Middle frontal gyrus (tissue), 1 donor: ENCODE measurements at regions not wholly inside any gene's neighbourhood (a gene's known extent, or its start where the extent isn't known, plus 50 kb on each side); places are given as distances from the start of the nearest gene placed in this dataset.
"Not testable (repeated sequence)": the region's sequence is repeated elsewhere in the genome, so short reads cannot be mapped to it uniquely, and the experiment has no call there.

Experiments
- DNase-seq: peaks from one replicate; pipeline ENCODE4 v3.0.0-alpha.2; 2015; ENCODE audit warnings: low spot score; ENCODE audit errors: extremely low spot score

DNA sequence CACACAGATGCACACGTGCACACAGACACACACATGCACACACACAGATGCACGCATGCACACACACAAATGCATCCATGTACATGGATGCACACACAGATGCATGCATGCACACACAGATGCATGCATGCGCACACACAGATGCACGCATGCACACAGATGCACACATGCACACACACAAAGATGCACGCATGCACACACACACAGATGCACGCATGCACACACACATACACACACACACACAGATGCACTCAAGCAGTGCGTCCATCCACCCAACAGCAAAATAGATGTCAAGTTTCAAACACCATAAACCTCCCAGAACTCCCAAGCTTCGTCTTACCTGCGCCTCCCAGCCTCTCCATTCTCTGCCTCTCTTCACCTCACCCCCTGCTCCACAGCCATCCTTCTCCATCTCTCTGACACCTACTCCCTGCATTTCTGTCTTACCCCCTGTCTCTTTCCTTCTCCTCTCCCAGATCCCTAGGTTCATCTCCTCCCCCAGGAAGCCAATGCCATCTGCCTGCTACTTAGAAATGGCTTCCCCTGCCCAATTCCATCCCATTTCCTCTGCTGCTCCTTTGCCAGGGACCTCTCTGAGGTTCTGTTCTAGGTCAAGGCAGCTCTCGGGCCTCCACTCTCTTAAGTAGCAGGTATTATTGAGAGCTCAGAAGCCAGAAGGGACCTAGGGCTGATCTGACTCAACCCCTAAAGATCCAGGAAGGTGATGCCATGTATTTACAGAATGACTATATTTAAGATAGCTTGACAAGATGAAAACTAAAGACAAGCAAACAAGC lies 297.2 kb downstream of the MED10 start:
- DNase-seq, result no peak

DNA sequence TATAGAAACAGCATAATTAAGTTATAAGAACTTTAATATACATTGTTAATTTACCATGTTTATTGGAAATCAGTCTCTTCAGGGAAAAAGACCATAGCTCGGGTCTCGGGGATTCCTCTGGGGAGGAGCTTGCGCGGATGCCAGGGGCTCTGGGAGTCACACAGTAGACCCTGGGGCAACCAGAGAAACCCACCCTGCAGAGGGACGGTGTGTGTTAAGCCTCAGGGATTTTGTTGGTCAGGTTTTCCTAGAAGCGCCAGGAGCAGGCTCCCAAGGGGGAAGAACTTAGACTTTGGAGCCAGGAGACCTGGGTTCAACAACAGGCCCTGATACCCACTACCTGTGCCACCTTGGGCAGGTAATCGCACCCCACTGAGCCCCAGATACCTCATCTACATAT lies 297.9 kb downstream of the MED10 start:
- DNase-seq, result no peak

DNA sequence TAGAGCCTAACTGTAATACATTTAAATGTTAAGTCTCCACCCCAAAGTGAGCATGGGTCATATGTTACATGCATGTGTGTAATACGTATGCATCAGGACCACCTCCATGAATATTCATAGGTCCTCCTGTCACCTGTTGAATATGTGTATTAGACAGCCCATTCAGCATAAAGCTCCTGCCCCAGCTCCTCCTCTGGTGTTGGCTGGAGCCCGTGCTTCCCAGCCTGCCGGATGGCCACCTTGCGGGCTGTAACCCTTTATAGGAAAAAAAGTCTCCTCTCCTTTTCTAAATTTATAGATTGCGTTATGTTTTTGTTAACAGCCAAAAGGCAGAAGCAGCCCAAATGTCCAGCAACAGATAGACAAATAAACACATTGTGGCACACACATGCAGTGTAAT lies 299.5 kb downstream of the MED10 start:
- DNase-seq, result no peak

DNA sequence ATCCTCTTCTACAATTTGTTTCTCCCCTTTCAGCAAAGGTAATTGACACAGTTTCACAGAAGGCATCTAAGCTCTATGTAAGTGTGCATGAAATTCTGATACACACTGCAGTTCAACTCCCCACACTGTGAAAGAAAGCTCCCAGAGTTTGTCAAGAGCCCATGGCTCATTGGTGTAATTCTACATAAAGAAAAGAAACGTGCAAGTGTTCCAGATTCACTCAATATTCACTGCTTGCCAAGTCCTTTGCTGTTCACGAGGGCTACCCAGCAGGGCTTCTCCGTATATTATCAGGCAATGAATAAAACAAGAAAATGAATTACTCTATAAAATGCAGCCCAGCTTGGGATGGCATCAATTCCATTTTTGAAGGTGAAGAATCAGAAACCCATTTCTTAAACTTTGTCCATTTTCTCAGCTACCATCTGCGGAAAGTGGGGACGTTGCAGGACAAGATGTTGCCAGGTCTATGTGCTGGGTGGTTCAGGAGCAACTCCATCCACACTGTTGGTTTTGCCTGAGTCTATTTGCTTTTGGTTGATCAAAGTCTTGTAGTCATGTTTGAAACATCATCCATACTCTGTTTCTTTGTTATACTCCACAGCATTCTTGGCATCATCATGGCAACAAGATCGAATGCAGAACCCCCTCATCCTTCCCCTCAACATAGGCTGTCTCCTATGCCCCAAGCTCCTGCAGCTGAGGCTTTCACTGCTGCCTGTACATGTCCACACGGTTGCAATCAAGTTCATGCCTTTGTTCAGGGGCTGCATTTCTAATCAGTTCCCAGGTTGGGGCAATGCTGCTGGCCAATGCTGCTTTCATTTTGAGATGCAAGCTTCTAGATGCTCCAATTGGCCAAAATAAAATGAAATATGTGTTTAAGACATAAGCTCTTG lies 301.8 kb downstream of the MED10 start:
- DNase-seq, result no peak

DNA sequence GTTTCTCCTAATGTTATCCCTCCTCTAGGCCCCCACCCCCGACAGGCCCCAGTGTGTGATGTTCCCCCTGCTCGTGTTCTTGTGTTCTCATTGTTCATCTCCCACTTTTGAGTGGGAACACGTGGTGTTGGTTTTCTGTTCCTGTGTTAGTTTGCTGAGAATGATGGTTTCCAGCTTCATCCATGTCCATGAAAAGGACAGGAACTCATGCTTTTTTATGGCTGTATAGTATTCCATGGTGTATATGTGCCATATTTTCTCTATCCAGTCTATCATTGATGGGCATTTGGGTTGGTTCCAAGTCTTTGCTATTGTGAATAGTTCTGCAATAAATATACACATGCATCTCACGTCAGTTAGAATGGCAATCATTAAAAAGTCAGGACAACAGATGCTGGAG lies 305.9 kb downstream of the MED10 start:
- DNase-seq, result not testable (repeated sequence)

DNA sequence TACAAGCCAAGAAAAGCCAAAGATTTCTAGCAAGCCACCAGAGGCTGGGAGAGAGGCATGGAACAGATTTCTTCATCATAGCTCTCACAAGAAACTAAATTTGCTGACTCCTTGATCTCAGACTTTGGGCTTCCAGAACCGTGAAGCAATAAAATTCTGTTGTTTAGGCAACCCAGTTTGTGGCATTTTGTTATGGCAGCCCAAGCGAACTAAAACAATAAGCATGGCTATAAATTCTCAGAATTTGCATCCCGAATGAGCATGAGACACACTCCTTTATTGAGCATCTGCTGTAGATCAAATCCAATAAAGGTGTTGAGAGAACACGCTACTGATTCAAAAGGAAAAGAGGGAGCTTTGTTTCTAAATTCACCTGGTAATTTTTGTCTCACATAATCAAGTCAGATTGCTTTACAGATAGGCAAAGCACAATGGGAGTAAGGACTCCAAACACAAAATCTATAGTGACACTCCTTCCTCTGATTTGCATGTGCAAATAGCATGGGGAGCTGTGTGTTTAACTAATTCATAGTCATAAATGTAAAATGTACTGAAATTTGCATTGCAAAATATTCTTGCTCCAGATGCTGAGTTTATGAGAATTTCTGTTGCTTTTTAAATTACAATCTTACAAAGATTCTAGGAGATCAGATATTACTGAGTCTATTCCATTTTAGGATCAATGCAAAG lies 308.7 kb downstream of the MED10 start:
- no peak for DNase-seq

DNA sequence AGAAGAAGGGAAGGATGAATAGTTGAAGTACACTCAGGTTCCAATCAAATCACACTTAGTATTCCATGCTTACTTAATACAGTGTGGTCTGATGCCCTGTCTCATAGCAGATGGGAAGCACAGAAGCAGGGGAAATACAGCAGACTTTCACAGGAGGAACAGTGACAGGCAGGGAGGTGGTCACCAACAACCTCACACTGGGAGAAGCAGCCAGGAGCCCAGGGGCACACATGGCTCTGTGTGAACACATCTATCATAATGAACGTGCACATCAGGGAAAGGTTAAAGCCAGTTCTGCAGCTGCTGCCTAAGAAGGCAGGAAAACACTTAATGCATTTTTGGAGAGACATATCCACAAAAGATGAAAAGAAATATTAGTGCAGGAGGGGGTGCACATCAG lies 312.3 kb downstream of the MED10 start:
- DNase-seq, result no peak

DNA sequence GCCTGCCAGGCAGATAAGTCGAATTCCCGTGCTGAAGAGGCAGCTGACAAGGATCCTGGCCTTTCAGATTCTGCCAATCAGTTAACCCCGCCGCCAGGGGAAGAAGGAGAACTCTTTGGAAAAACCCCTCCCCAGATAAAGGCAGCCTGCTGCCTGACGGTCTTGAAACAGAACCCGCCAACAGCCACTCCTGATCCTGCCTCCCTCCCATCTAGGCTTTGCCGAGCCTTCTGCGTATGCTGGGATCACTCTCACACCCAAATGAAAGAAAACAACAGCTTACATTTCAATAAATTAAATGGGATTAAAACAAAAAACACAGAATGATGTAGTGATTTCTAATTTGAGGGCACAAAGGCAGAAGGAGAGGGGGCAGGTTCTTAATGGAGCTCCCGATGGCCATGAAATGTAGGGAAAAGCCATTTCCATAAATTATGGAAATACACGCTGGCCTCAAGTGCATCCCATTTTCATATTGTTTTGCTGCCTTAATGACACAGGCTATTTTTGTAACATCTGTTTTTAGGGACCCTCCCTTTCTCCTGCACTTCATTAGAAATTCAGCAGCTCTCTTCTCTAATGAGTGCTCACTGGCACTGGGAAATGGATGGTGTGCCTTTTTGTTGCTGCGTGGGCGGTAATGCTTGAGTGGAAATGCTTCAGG lies 319.1 kb downstream of the MED10 start:
- no peak for DNase-seq

DNA sequence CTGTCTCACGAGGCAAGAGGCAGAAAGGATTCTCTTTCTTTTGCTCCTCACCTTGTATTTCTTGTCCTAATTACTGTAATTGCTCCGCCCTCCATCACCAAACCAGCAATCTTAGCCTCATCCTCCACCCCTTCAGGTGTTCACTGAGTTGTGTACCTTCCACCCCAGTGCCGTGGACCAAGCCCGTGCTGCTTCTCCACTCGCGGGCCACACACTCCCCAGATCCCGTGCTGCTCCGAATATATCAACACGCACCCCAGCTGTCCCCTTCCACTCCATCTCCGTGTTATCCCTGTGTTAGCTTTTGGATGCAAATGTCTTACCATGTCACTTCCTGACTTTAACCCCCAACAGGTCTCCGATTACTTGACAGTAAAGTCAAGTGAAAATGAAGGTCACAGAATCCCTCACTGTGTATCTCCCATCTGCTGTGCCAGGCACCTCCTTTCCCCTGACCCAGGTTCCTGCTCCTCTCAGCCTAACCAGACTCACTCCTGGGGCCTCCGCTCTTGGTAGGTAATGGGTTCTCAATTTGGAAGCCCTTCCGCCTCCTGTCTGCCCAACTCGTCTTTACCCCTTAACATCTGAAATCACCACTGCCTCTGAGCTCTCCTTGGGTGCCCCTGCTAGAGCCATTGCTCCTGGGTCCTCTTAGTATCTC lies 320.2 kb downstream of the MED10 start:
- DNase-seq, result no peak

DNA sequence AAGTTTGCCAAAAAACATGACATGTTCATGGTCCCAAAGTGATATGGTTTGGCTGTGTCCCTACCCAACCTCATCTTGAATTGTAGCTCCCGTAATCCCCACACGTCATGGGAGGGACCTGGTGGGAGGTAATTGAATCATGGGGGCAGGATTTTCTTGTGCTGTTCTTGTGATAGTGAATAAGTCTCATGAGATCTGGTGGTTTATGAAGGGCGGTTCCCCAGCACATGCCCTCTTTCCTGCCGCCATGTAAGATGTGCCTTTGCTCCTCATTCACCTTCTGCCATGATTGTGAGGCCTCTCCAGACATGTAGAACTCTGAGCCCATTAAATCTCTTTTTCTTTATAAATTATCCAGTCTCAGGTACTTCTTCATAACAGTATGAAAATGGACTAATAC lies 322.1 kb downstream of the MED10 start:
- no peak for DNase-seq

DNA sequence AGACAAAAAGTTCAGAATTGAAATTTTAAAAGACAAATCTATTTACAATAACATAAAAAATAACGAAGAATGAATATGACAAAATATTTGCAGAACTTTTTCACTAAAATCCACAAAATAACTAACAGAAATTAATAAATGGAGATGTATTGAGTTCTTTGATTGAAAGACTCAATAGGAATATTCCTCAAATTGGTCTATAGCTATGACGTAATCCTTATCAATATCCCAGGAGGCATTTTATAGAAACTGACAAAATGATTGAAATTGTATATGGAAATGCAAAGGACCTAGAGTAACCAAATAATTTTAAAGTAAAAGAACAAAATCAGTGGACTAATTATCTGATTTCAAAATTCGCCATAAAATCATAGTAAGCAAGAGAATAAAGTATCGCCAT lies 328.7 kb downstream of the MED10 start:
- DNase-seq, result no peak

DNA sequence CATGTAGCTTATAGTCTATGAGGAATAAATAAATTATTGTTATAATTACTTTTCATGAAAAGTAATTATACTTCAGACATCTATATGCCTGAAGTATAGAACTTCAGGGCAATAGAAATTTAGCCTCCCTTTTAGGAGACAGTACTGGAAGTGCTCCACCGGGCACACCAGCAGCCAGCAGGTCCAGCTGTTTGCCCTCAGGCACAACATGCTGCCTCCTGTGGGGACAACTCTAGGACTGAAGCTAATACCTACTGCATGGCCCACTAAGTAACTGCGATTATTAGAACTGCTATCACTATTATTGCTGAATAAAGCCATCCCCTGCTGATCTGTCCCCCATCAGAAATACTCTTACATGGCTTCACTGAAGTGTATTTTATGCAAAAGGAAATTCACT lies 329.6 kb downstream of the MED10 start:
- DNase-seq, result no peak

DNA sequence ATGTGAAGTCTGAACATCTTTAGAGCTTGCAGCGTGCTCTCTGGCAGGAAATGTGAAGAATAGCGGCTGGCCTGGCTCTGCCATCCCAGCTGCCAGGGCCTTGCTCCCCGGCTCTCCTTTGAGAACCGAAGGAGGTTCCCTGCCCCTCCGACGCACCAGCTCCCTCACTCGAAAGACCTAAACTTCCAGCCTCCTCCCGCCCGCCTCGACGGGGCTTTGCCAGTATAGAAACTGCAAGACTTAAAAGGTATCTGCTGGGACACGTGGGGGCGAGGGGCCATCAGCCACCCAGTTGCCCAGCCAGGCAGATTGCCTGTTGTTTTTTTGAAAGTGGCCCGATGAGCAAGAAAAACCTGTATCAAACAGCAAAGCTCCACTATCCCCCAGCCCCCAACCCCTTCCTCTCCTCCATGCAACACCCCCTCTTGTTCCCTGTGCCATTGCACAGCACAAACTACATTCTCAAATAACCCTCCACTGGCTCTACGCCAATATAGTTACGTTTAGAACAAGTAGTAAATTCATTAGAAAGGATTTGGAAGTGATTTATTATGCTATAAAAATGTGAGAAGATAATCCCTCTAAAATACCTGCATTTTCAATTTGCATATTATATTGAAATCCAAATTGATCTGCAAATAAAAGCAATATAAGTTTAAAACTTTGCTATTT lies 331.9 kb downstream of the MED10 start:
- DNase-seq, result no peak

DNA sequence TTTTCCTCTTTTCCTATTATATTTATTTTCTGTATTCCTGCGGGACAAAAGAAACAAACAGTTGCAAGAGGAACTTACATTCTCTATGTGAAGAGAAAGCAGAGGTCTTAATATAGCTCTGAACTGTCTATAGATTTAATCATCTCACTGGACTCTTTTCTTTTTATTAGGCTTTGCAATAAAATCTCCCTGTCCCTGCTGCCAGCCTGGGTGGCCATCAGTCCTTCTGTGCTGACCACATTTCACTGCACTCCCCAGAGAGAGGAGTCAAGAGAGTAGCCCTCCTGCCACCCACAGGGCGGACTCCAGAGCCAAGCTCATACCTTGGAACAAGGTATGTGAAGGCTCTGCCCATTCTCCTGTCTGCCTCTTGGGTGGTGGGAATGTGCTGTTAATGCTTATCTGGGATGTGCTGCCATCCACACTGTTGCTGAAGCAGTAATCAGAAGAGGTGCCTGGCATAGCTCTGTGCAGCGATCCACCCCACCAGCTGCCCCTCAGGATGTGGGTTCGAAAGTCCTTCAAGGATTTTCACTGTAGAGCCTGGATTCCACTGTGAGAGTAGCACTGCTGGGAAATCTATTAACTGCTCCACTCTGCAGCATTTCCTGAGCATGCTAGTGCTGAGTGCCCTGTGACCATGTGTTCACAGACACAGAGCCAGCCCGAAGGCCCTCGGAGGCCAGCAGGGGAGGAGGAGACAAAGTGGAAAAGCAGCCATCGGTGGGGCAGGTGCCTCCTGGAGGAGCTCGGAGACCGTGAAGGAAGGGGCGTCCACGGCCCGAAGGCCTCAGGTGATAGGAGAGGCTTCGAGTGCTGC lies 334.6 kb downstream of the MED10 start:
- DNase-seq, result no peak

DNA sequence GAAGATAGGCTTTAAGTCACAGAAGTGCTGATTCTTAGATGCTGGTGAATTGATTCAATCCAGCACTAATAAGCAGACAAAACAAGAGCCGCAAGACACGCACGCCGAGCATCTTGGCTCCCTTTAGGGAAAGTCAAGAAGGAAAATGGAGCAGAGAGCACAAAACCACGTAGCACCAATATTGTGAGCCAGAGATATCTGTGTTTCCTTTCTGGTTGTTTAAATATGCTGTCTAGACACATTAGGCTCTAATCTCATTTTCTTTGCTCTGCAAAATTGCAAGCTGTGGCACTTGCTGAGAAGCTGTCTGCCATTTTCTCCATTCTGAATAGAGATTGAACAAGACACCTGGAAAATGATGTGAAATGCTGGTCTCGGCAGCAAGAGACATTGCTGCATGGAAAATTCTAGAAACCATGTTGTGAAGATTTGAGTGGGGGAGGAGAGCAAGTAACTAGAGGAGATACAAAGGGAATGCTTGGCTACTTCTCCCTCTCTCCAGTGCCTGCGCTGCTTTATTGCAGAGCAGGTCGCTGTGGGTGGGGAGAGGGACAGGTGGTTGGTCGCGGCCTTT lies 336.3 kb downstream of the MED10 start:
- no peak for DNase-seq

DNA sequence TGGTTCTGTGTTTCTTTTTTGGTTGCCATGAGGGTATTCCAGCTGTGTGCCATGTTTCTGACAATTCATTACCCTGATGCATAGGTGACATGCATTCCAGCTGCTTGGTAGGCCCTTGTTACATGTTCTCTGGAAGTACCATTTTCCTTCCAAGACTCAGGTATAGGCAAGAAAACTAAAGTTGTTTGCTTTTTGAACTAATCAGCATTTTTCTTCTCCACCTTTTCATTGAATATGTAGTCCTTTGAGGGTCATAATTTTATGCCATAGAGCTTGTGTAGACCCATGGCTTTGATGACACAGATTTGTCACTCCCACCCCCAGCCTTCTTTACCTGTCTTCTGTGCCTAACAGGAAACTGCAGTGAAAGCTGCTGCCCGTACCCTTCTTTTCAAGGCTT lies 339.2 kb downstream of the MED10 start:
- no peak for DNase-seq

DNA sequence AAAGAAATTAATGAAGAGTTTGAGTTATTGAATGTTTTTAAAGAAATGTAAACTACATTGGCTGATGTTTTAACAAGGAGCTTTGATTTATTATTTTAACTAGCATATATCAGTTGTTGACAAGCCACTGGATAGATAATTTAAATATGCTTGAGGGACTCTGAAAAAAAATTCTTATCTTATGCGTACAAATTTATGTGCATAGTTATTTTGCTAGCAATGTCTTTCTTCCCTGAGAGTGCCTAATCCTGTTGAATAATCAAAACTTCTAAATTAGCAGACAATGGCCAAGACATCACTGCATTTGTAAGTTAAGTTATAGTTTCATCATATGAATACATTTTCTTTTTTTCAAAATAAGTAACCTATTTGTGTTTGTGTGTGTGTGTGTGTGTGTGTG lies 342.3 kb downstream of the MED10 start:
- DNase-seq, result no peak

DNA sequence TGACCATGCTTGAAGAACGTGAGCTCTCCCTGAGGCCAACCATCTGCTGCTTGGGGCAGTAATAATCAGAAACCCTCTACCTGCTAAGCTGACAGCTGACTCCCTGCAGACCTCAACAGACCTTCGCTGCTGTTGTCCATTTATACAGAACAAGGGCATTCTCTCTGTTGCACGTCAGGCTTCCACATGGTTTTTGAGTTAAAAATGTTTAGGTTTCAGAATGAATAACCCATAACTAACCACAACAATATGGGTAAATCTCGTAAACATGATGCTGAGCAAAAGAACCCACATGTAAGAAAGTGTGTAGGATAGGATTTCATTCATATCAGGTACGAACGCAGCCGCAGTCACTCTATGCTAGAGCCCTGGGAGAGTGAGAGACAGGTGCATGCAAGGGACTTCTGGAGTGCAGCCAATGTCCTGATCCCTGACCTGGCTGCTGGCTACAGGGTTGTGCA lies 348.5 kb downstream of the MED10 start:
- no peak for DNase-seq

DNA sequence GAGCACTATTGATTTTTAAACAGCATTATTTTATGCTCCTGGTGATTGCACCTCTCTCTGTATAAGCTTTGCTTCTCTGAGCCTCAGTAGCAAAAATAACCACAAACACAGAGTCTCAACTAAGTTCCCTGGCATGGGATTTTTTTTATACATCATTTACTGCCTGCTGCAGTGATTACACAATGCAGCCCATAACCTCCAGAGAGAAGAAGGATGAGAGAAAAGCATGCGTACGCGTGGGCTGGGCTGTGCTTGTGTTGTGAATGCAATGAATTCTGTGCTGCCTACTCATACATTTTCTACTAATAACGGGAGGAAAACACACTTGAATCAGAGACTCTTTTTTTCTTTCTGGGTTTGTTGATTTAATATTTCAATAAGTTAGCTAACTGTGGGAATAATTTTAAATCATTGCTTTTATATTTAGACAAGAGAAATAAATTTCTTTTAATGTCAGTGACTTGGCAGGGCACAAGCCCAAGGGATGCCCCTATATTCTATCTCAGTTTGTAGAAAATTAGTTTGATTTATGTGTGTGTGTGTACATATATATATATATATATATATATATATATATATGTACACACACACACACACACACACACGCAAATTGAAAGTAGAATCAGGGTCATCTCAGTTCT lies 351.5 kb downstream of the MED10 start:
- no peak for DNase-seq
